Osteocyte (in vitro differentiated cells): ENCODE measurements at regions not wholly inside any gene's neighbourhood (a gene's known extent, or its start where the extent isn't known, plus 50 kb on each side); places are given as distances from the start of the nearest gene placed in this dataset.

Experiments
- DNase-seq: peaks from one replicate; pipeline ENCODE4 v3.0.0; 2021; ENCODE audit warnings: mixed read lengths; ENCODE audit not compliant: unreplicated experiment; ENCODE audit errors: extremely low spot score
- H3K27ac Mint-ChIP-seq: one replicate; pipeline ENCODE4 v1.8.0; 2021; ENCODE audit warnings: mild to moderate bottlenecking, mixed read lengths; ENCODE audit not compliant: unreplicated experiment
- H3K27me3 Mint-ChIP-seq: one replicate; pipeline ENCODE4 v1.8.0; 2021; ENCODE audit warnings: mixed read lengths; ENCODE audit not compliant: unreplicated experiment
- H3K36me3 Mint-ChIP-seq: one replicate; pipeline ENCODE4 v1.8.0; 2021; ENCODE audit warnings: mixed read lengths; ENCODE audit not compliant: unreplicated experiment
- H3K4me1 Mint-ChIP-seq: one replicate; pipeline ENCODE4 v1.8.0; 2021; ENCODE audit warnings: mixed read lengths; ENCODE audit not compliant: unreplicated experiment
- H3K4me3 Mint-ChIP-seq: one replicate; pipeline ENCODE4 v1.8.0; 2021; ENCODE audit warnings: mild to moderate bottlenecking, moderate library complexity, mixed read lengths; ENCODE audit not compliant: unreplicated experiment
- H3K9me3 Mint-ChIP-seq: one replicate; pipeline ENCODE4 v1.8.0; 2021; ENCODE audit warnings: mixed read lengths; ENCODE audit not compliant: unreplicated experiment
- TF ChIP-seq, protein P1 (sequence below): fragments of 200-600 bp; sonication (generic); IDR thresholded peaks from 2 replicates; pipeline ENCODE4 v1.5.0; 2021; ENCODE audit warnings: antibody characterized with exemption, mild to moderate bottlenecking, moderate library complexity

GRCh38 chr7:50190776-50191175 lies 97.7 kb upstream of the ZPBP start:
- H3K27ac Mint-ChIP-seq, result no peak overlapping the region
- no peaks in the 10 kb centered on the region for H3K36me3 Mint-ChIP-seq
- no peaks in the 10 kb centered on the region for H3K4me1 Mint-ChIP-seq
- H3K4me3 Mint-ChIP-seq, result no peak overlapping the region
- no peaks in the 10 kb centered on the region for H3K27me3 Mint-ChIP-seq
- no peak for DNase-seq
- peaks cover 4% of the 10 kb centered on the region for H3K9me3 Mint-ChIP-seq
- TF ChIP-seq, protein P1, sequence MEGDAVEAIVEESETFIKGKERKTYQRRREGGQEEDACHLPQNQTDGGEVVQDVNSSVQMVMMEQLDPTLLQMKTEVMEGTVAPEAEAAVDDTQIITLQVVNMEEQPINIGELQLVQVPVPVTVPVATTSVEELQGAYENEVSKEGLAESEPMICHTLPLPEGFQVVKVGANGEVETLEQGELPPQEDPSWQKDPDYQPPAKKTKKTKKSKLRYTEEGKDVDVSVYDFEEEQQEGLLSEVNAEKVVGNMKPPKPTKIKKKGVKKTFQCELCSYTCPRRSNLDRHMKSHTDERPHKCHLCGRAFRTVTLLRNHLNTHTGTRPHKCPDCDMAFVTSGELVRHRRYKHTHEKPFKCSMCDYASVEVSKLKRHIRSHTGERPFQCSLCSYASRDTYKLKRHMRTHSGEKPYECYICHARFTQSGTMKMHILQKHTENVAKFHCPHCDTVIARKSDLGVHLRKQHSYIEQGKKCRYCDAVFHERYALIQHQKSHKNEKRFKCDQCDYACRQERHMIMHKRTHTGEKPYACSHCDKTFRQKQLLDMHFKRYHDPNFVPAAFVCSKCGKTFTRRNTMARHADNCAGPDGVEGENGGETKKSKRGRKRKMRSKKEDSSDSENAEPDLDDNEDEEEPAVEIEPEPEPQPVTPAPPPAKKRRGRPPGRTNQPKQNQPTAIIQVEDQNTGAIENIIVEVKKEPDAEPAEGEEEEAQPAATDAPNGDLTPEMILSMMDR, result no peak

GRCh38 chr7:50189371-50189770 lies 96.3 kb upstream of the ZPBP start:
- no peaks in the 10 kb centered on the region for H3K27me3 Mint-ChIP-seq
- peaks cover 4% of the 10 kb centered on the region for H3K9me3 Mint-ChIP-seq
- H3K4me1 Mint-ChIP-seq, result no peaks in the 10 kb centered on the region
- no peak for DNase-seq
- TF ChIP-seq, protein P1, result no peak
- H3K36me3 Mint-ChIP-seq, result no peaks in the 10 kb centered on the region
- no peak overlapping the region for H3K27ac Mint-ChIP-seq
- no peak overlapping the region for H3K4me3 Mint-ChIP-seq

- Mint-ChIP-seq H3K36me3 (no peaks in the 10 kb centered on the region), H3K9me3 (peaks cover 4% of the 10 kb centered on the region), H3K27me3 (no peaks in the 10 kb centered on the region), H3K4me3 (no peak overlapping the region), H3K4me1 (no peaks in the 10 kb centered on the region), H3K27ac (no peak overlapping the region)
- DNase-seq, result no peak
- TF ChIP-seq, protein P1, result no peak
Measured at GRCh38 chr7:50185951-50186682, 93.1 kb upstream of the ZPBP start.

GRCh38 chr7:50185208-50185607 lies 92.2 kb upstream of the ZPBP start:
- H3K27ac Mint-ChIP-seq, result no peak overlapping the region
- H3K9me3 Mint-ChIP-seq, result peaks cover 4% of the 10 kb centered on the region
- H3K4me3 Mint-ChIP-seq, result no peak overlapping the region
- no peaks in the 10 kb centered on the region for H3K36me3 Mint-ChIP-seq
- H3K27me3 Mint-ChIP-seq, result no peaks in the 10 kb centered on the region
- TF ChIP-seq, protein P1, result no peak
- no peaks in the 10 kb centered on the region for H3K4me1 Mint-ChIP-seq
- DNase-seq, result no peak

GRCh38 chr7:50184271-50184990 lies 91.4 kb upstream of the ZPBP start:
- Mint-ChIP-seq H3K36me3 (no peaks in the 10 kb centered on the region), H3K4me3 (no peak overlapping the region), H3K9me3 (no peaks in the 10 kb centered on the region), H3K4me1 (no peaks in the 10 kb centered on the region), H3K27me3 (no peaks in the 10 kb centered on the region), H3K27ac (no peak overlapping the region)
- no peak for DNase-seq
- TF ChIP-seq, protein P1, result no peak
